ENCODE measurements at regions not wholly inside any gene's neighbourhood (a gene's known extent, or its start where the extent isn't known, plus 50 kb on each side); places are given as distances from the start of the nearest gene placed in this dataset.

DNA sequence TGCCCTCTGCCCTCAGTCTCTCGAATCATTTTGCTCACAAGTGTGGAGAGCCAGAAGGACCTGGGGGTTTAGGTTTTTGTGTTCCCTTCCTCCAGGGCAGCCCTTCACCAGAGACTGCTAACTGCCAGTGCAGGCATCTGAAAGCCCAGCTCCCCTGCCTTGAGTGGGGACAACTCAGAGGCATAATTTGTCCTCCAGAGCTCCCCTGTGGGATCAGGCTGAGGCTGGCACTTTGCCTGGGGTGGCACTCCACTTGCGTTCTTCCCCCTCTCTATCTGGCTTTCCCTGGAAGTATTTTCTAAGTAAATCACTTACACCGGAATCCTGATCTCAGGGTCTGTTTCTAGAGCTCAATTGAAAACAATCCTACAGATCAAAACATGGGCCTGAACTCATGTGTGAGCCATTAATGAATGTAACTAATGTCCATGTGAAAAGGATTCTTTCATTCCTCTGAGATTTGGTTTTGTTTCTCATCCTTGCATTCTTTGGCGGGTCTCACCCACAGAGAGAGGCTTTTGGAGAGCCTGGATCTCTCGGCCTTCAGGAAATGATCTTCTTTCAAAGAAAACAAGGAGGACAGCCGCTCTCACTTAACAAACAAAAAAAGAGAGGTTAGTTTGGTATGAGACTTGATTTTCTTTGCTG is 125.7 kb upstream of the RIPOR2 start:
- intact Hi-C loops (cut with micrococcal nuclease) = no loop called here

DNA sequence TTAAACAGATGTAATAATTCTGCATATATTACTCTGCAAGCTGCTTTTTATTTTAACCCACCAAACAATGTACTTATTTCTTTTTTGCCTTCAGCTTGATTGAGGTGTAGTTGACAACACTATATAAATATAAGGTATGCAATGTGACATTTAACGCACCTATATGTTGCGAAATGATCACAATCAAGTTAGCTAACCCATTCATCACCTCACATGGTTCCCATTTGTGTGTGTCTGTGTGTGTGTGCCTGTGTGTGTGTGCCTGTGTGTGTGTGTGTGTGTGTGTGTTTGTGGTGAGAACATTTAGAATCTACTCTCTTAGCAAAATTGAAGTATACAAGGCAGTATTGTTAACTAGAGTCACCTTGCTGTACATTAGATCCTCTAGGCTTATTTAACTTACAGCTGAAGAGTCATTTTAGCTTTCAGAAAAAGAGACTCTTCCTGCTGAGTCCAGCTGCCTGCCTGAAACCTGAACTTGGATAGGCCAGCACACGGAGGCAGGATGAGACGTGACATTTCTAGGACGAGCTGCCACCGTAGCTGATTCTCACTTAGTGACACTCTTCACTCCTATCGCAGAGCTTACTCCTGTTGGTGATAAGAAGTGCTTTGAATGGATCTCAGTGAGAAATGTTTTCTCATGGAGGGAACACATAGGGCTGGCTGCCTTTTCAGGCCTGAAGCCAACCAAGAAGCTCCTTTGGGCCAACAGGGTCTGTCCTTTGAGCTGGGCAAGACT is 126.5 kb upstream of the RIPOR2 start:
- intact Hi-C loops (cut with micrococcal nuclease) = no loop called here

DNA sequence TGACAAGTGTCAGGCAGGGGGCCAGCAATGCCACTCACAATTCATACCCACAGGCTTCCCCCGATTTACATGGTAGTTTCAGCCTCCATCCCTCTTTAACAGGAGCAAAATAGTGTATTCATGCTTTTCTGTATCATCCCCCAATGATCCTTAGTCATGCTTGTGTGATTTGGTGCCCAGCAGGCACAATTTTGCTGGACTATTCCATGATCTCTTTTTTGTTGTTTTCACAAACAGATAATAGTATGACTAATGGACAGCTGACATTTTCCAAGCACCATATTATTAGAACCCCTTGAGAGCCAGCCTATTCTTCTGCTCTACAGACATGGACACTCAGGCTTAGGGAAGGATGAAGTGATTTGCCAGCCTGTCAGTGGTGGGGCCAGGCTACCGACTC is 128.2 kb upstream of the RIPOR2 start:
- intact Hi-C loops (cut with micrococcal nuclease) = no loop called here

DNA sequence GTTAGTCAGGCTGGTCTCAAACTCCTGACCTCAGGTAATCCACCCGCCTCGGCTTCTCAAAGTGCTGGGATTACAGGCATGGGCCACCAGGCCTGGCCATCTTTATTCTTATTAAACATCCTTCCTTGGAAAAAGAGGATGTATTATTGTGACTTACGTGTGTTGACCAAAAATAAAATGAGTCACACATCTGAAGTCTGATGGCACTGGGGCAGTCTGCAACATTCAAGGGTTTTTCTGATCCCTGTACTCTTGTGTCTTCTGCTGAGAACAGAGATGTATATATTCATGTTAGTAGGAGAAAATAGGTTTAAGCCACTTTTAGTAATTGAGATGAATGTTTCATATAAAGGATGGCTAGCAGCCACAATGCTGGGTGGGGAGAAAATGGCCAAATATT is 129.9 kb upstream of the RIPOR2 start:
- intact Hi-C loops (cut with micrococcal nuclease) = no loop called here

DNA sequence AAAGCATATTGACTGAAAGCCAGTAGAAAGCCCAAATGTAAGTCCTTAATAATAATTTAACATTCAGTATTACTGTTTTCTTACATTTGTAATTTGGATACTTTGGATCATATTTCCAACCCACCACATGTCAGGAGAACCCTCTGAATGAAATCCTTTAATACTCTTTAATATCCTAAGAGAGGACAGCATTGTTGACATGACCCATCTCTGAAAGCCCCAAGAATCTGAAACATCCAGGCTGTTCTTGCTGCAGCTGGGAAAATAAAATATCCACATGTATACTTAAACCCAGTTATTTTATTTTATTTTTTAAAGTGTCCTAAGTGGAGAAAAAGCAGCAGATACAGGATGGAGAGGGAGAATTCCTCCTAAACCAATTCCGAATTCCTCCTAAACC is 130.8 kb upstream of the RIPOR2 start:
- intact Hi-C loops (cut with micrococcal nuclease) = no loop called here

DNA sequence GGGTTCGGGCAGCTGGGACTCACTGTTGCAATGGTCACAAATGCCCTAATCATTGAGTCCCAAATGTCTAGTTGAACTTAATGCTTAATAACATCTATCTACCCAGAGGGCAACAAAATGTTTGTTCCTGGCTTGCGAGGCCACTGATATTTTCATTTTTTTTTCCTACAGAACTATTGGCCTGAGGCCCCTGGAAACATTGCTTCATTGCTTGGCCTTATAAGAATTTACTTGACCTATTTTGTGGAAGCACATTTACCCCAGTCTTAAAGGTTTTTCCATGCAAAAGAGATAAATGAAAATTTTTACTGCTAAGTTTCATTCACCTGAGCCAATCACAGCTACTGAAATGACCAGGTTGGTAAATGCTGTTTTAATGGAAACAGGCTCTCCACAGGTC is 133.1 kb upstream of the RIPOR2 start:
- intact Hi-C loops (cut with micrococcal nuclease) = no loop called here

DNA sequence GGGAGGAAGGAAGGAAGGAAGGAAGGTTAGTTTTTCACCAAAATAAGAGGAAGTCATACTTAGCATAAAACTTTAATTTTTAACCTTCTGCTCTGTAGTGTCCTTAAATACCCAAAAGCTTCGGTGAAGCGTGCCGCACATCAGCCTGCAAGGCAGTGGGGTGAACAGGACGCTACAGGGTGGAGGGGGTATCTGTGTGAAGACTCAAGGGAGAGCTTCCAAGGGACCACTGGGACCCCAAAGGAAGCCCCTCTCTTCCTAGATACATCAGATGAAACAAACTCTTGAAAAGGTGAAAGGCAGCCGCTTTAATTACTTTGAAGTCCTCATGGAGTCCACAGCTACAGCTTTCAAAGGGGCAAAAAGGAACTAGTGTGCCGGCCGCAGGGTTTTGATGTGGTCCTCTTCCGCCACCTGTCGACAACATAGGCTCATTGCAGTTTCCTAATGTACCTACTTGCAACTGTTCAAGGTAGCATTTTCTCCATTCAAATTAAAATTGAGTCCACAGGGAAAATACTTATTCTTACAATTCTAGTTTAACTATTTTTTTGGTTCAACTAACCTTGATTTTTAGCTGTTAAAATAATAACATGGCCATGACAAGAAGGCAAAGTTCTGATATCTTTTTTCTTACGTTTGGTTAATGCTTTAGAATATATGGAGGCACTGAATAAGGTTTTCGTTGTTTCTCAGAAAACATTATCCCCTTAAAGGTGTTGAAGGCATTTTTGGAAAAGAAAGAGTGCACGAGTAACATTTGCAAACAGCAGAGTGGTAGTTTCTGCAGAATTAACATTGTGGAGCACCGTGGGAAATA is 135.0 kb upstream of the RIPOR2 start:
- intact Hi-C loops (cut with micrococcal nuclease) = loop anchor here (1.0 to 5.0 kb wide), 7 partner anchors 28 to 488 kb away; no protein-coding TSS in a partner anchor

DNA sequence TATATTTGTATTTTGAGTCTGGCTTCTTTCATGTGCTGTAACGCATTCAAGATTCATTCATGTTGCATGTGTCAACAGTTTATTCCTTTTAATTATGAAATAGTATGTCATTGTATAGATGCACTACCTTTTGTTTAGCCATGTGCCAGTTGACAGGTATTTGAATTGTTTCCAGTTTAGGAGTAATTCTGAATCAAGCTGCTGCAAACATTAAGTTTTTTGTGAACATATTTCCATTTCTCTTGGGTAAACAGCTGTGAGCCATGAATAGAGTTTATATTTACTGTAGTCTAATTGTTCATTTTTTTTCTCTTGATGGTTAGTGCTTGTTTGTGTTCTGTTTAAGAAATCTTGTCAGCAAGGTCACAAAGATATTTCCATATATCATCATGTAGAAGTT is 142.4 kb upstream of the RIPOR2 start:
- intact Hi-C loops (cut with micrococcal nuclease) = no loop called here

DNA sequence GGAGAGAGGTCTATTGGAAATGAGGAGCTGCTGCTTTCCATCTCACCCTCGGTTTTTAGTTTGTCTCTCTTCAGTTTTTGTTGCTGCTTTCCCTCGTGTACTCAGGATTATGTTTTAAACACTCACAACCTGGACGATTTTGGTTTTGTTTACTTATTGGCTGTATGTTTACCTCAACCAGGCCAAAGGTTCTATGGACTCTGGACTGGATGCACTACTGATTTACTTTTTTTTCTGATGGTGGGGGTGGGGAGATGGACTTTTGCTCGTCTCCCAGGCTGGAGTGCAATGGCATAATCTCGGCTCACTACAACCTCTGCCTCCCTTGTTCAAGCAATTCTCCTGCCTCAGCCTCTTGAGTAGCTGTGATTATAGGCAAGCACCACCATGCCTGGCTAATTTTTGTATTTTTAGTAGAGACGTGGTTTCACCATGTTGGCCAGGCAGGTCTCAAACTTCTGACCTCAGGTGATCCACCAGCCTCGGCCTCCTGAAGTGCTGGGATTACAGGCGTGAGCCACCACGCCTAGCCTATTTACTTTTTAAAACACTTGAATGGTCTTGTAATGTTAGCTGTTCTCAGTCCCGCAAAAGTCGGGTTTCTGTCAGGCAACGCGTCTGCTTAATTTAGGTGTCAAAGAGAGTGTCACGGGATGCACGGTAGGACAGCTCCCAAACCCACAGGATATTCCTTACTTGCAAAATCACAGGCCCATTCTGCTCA is 148.2 kb upstream of the RIPOR2 start:
- intact Hi-C loops (cut with micrococcal nuclease) = no loop called here

DNA sequence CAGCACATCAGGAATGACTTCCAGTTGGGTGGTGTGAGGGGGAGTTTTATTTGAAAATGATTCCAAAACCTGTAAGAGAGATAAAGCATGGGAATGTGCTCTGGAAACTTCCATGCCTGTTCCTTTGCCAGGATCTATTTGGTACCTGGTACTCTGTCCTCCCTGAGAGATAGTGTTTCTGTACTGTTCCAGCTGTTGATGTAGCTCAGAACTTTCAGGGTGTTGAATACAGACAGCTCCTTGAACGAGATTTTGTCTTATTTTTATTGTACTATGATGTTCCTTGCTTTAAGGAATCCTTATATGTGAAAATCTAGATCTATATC is 148.7 kb upstream of the RIPOR2 start:
- intact Hi-C loops (cut with micrococcal nuclease) = no loop called here

DNA sequence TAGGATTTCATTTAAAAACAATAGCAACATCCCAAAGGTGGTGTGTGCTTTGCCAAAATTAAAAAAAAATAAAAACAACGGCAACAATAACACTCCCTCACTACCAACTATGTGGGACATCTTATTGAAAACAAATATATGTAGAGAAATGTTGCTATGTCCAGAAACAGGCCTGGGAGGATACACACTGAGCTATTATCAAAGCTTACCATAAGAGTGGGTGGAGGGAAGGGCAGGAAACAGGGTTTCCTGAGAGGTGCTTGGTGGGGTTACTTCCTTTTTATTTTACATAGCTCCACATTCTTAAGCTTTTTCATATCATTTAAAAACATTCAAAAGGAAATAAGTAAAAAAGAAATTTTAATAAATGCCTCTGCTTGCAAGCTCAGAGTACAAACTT is 150.0 kb upstream of the RIPOR2 start:
- intact Hi-C loops (cut with micrococcal nuclease) = no loop called here

DNA sequence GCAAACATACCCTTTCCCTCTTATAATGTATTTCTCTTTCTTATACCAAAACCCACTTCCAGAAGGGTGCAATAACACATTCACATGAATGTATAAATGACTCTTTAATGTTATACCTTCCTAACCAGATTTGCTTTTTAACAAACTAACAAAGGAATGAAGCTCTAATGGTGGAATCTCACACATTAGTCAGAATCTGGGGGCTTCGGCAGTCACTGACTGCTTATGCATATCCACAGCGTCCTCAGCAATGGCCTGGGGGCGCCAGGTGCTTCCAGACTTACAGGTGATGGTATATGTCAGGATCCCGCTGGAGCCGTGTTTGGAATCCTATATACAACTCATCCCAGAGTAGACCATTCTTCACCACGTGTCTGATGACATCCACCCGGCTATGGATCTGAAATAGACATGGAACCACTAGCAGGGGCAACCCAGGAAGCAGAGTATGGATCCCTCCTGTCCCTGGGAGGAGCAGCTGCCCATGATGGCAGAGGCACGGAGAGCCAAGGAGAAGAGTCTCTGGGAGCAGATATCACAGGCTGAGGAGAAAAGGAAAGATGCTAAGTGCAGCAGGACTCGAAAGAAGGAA is 150.8 kb upstream of the RIPOR2 start:
- intact Hi-C loops (cut with micrococcal nuclease) = no loop called here

DNA sequence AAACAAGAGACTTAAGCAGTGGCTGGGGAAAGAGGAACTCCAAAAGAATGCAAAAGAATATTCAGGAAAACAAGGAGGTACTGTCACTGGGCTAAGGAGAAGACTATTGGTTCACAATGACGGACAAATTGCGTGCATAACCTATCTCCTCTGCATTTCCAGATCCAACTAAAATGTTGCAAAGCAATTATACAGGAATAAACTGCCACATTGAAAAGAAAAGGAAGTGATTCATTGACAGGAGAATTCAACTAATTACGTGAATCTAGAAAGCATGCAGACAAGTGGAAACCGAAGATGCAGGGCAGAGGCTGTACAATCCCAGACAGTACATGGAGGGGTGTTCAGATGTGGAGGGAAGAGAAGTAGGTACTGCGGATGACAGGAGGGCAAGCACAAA is 152.8 kb upstream of the RIPOR2 start:
- intact Hi-C loops (cut with micrococcal nuclease) = no loop called here

DNA sequence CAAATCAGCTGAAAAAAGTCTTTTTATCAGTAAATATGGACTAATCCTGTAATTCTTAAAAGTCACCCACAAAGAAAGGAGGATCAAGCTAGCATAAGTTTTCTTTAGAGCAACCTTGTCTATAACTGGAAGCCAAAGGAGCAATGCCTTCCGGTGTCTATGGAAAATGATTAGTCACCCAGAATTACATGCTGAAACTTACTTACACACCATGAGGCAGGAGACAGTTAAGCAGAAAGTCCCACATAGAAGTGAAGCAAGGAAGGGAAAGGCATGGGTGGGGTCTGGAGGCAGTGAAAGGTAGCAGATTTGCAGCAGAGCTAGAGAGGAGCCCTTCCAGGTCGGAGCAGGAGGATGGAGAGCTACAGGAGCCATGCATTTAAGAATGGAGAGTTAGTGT is 153.7 kb upstream of the RIPOR2 start:
- intact Hi-C loops (cut with micrococcal nuclease) = no loop called here

DNA sequence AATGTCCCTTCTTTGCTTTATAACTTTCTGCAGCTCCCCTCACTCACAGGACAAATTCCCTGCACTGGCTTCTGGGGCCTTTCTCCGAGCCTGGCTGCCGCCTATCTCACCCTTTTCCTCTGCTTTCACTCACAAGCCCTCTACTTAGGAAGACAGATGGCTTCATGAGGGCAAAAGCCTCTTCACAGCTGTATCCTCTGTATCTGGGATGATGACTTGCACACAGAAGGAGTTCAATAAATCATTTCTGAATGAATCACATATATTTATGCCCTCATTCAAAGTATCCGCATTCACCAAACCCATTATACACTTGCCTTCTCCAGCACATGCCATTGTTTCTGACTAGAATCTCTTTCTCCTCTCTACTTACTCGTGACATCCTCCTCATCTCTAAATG is 159.0 kb upstream of the RIPOR2 start:
- intact Hi-C loops (cut with micrococcal nuclease) = no loop called here

DNA sequence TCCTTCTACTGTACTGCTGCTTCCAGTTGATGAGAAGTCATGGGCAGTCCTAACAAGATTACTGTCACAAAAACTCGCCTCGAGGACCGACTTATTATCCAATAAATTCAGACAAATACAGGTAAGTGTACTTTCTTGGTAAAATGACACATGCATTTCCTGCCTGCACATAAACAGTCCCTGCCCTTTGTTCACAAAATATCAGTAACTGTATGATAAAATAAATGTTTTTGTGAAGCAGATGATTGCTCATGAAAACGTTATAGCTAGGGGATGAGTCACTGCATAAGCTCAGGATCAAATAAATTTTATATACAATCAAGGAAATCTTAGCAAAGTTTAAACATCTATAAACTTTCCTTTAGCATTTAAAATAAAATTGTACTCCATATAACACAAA is 164.5 kb upstream of the RIPOR2 start:
- intact Hi-C loops (cut with micrococcal nuclease) = no loop called here

DNA sequence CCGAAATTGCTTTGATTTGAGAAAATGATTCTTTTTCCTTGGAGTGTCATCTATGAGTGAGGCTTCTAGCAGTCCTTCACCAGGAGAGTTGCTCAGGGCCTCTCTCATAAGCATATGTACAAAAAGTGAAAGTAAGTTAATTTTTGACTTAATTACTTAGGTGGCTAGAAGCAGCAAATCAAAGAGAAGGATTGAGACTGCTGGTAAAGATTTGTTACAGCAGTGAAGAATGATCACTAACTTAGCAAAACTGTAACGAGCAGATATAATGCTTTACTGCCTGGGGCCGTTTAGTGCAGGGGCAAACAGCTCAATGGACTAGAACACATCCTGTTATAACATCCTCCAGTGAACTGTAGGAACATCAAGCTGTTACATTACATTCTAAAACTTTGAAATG is 167.8 kb upstream of the RIPOR2 start:
- intact Hi-C loops (cut with micrococcal nuclease) = no loop called here

DNA sequence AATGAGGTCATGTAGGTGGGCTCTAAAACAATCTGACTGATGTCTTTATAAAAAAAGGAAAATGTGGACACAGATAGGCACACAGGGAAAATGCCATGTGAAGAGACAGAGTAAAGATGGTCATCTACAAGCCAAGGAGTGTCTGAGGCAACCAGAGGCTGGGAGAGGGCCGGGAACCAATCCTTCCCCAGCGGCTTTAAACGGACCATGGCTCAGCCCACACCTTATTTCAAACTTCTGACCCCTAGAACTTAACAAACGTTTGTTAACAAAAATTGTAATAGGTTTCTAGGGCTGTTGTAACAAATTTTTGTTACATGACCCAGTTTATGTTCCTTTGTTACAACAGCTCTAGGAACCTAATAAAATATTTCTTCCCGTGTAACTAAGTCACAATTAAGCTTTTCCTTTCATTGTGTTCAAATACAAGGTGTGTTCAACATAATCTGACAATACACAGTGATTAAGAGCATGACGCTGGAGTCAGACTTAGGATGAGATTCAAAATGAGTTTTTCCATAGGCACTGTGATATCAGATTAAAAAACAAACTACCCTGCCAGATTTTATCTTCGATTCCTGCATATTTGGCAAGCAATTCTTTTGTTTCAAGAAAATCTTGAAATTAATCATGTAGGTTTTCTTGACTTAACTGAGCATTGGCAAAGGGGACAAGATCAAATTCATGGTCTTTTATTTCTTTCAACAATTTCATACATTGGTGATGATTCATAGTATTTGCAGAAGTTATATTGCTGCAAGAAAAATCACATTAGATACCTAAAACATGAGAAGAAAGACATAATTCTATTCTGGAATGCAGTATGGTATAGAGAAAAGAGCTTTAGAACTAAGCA is 169.5 kb upstream of the RIPOR2 start:
- intact Hi-C loops (cut with micrococcal nuclease) = no loop called here

DNA sequence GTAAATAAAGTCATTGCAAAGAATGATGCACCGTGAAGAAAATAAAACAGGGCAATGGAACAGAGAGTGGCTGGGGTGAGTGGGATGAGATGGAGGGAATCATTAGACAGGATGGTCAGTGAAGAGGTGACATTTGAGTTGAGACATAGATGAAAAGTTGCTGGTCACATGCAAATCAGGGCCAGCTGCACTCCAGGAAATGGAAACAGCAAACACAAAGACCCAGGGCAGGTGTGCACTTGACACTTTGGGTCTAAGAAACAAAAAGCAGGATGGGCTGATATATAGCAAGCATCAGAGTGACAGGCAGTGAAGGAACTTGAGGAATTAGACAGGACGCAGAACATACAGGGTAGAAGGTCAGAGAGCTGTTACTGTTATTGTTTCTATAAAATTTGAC is 171.5 kb upstream of the RIPOR2 start:
- intact Hi-C loops (cut with micrococcal nuclease) = no loop called here

DNA sequence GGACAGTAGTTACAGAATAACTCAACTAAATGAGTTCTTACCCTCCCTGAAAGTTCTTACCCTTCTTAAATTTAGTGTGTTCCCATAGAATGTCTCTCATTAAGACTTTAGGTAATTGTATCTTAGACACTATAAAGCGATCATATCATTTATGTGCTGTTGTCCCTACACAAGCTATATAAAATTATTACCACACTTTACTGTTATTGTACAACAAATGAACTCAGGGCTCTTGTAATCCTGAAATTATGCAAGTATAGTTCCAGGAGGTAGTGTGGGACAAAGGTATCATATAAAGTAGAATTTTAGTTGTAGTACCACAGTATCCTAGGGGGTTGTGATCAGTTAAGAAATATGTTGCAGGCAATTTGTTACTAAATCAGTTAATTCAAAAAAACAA is 167.4 kb upstream of the CARMIL1 start:
- intact Hi-C loops (cut with micrococcal nuclease) = no loop called here

Measured in T-helper 2 cell treated with Interferon-gamma antibody and Interleukin-4, amounts not matched to agents 100 ng/mL and 5 ng/mL, for 36 hours (primary cell).